ENCODE measurements at regions not wholly inside any gene's neighbourhood (a gene's known extent, or its start where the extent isn't known, plus 50 kb on each side); places are given as distances from the start of the nearest gene placed in this dataset.

- no peak for DNase-seq (ENCODE audit: low spot score)
Measured at GRCh38 chr3:72022027-72022426, 237.1 kb upstream of the PROK2 start.

- DNase-seq (ENCODE audit: low spot score), result no peak
Measured at GRCh38 chr3:72021531-72021930, 236.6 kb upstream of the PROK2 start.

- DNase-seq (ENCODE audit: low spot score), result peak; percentile 26
Measured at GRCh38 chr3:72018343-72018984, 233.5 kb upstream of the PROK2 start.

GRCh38 chr3:72017935-72018334 is 233.0 kb upstream of the PROK2 start:
- DNase-seq (ENCODE audit: low spot score), result no peak

GRCh38 chr3:72017311-72017710 is 232.4 kb upstream of the PROK2 start:
- DNase-seq (ENCODE audit: low spot score), result no peak

GRCh38 chr3:72015463-72015862 is 230.5 kb upstream of the PROK2 start:
- DNase-seq (ENCODE audit: low spot score), result no peak

GRCh38 chr3:72013084-72013483 is 228.1 kb upstream of the PROK2 start:
- DNase-seq (ENCODE audit: low spot score), result no peak

- no peak for DNase-seq (ENCODE audit: low spot score)
Measured at GRCh38 chr3:72012363-72012762, 227.4 kb upstream of the PROK2 start.

- no peak for DNase-seq (ENCODE audit: low spot score)
Measured at GRCh38 chr3:72011485-72011884, 226.5 kb upstream of the PROK2 start.

GRCh38 chr3:72009851-72010443 is 225.0 kb upstream of the PROK2 start:
- no peak for DNase-seq (ENCODE audit: low spot score)

GRCh38 chr3:72008226-72008996 is 223.5 kb upstream of the PROK2 start:
- DNase-seq (ENCODE audit: low spot score), result no peak

- peak; percentile 9 for DNase-seq (ENCODE audit: low spot score)
Measured at GRCh38 chr3:72006631-72007556, 221.9 kb upstream of the PROK2 start.

- DNase-seq (ENCODE audit: low spot score), result no peak
Measured at GRCh38 chr3:72004749-72005292, 219.9 kb upstream of the PROK2 start.

GRCh38 chr3:72003936-72004335 is 219.0 kb upstream of the PROK2 start:
- no peak for DNase-seq (ENCODE audit: low spot score)

- no peak for DNase-seq (ENCODE audit: low spot score)
Measured at GRCh38 chr3:72001758-72002157, 216.8 kb upstream of the PROK2 start.

- DNase-seq (ENCODE audit: low spot score), result no peak
Measured at GRCh38 chr3:71998995-71999673, 214.2 kb upstream of the PROK2 start.

GRCh38 chr3:71997066-71997653 is 212.2 kb upstream of the PROK2 start:
- DNase-seq (ENCODE audit: low spot score), result no peak

- no peak for DNase-seq (ENCODE audit: low spot score)
Measured at GRCh38 chr3:71994906-71995305, 210.0 kb upstream of the PROK2 start.

- DNase-seq (ENCODE audit: low spot score), result no peak
Measured at GRCh38 chr3:71994203-71994602, 209.3 kb upstream of the PROK2 start.

GRCh38 chr3:71991681-71992080 is 206.7 kb upstream of the PROK2 start:
- no peak for DNase-seq (ENCODE audit: low spot score)

- no peak for DNase-seq (ENCODE audit: low spot score)
Measured at GRCh38 chr3:71991046-71991445, 206.1 kb upstream of the PROK2 start.
